CD4-positive, alpha-beta T cell treated with Interleukin-15 for 1 hour (primary cell): ENCODE measurements at regions not wholly inside any gene's neighbourhood (a gene's known extent, or its start where the extent isn't known, plus 50 kb on each side); places are given as distances from the start of the nearest gene placed in this dataset.
"Not testable (repeated sequence)": the region's sequence is repeated elsewhere in the genome, so short reads cannot be mapped to it uniquely, and the experiment has no call there.

Experiments
- DNase-seq: peaks from one replicate; pipeline ENCODE4 v3.0.0-alpha.2; 2020

DNA sequence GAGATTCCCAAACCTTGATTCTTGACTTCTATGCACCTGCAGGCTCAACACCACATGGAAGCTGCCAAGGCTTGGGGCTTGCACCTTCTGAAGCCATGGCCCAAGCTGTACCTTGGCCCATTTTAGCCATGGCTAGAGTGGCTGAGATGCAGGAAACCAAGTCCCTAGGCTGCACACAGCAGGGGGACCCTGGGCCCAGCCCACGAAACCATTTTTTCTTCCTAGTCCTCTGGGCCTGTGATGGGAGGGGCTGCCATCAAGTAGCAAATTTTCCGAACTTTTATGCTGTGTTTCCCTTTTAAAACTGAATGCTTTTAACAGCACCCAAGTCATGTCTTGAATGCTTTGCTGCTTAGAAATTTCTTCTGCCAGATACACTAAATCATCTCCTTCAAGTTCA, 253.9 kb upstream of the RPS23 start:
- not testable (repeated sequence) for DNase-seq

DNA sequence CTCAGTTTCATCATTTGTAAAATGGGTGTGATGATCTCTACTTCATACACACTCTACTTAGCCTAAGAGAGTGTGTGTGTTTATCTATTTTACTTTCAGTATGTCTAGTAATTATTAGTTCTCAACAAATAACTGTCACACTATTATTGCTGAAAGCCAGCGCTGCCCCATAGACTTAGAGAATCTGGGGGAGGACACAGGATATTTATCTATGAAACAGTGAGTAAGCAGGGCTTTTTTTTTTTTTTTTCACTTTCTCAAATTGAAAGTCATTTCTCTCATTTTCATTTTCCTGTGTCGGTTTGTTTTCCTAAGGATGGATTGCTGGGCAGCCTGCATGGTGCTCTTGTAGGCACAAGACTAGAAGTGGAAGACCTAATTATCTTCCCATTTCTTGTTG, 248.4 kb upstream of the RPS23 start:
- DNase-seq, result no peak

DNA sequence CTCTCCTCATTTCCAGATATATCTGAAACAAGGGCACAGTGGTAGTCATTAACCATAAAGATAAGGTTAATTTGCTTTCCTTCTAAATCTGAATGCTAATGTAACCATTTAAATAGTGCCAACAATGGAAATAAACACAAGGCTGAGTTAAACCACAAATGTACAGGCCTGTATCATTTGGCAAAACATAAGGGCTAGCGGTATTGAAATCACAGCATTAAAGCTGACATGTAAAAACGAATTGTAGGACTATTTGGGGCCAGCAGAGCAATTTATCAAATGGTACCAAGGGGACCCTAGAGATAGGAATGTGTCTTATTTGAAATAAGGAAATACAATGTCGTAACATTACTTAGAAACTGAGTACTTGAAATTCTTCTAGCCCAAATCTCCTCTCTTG, 247.5 kb upstream of the RPS23 start:
- DNase-seq, result no peak

DNA sequence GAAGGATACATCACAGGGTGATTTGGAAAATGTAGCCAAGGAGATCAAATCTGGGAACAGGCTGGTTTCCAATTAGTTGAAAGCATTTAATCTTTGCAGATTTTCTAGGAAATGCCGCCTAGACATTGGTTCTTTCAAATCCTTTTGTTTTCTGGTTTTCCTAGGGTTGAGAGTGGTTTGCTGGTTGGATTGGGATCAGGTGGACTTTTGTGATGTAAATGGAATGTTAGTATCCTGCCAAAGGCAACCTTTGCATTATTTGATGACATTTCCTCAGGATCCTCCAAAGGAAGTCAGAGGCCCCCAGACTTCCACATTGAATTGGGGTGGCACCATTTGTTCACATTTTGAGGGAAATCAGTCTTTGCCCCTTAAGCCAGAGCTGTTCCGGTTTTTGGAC, 245.5 kb upstream of the RPS23 start:
- DNase-seq, result no peak

DNA sequence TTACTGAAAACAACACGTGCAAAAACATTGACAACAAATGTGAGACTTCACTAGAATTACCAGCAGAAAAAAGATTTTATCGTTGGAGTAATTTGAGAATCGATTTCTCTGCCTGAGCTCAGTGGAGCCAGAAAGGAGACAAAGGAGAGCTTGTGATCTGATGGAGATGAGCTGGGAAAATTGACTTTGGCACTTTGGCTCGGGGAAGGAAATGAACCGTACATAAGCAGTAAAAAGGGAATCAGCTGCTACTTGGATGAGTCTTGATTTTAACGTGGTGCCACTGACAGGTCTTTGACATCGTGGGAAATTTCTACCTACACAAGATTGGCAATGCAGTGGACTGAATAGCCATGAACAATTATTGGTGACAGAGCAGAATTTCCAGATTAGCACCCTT, 244.7 kb upstream of the RPS23 start:
- DNase-seq, result no peak

DNA sequence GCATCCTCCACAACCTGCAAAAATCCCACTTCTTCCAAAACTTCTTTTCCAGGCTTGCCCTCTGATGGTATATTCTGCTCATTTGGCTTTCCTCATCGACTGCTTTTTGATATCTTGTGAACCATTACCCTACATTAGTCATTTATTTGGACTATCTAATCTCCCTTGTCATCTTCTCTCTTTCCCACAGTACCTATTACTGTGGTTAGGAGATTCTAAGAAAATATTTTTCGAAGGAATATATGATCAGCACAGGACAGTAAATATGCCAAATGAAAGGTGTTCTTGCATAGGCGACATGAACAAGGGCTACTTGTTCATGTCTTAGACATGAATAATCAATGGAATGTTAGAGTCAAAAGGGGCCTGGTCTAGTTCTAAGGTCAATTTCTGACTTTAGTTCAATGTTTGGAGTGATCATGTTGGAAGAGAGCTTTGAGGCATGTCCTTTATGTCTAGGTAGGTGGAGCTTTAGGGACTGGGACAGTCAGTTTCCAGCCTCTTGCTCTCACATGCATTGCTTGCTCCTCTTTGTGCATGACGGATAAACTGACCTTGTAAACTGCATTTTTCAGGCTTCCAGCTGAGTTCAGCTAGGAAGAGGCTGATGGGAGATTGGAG, 243.4 kb upstream of the RPS23 start:
- no peak for DNase-seq

DNA sequence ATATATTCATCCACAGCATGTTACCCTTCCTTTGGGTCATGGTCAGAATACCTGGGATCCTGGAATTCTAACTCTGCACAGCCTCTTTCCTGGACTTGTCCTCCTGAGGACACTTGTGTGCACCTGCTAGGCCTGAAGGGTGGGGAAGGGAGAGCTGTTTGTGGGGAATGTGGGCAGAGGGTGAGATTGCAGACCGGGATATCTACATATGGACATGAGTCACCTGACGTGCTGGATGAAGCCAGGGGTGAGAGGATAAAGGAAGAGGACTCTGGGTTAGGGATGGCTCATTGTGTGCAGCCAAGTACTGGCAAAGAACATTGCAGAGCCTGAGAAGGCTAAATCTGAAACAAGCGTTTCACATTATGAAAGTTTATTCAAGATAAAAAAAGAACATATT, 241.4 kb upstream of the RPS23 start:
- no peak for DNase-seq

DNA sequence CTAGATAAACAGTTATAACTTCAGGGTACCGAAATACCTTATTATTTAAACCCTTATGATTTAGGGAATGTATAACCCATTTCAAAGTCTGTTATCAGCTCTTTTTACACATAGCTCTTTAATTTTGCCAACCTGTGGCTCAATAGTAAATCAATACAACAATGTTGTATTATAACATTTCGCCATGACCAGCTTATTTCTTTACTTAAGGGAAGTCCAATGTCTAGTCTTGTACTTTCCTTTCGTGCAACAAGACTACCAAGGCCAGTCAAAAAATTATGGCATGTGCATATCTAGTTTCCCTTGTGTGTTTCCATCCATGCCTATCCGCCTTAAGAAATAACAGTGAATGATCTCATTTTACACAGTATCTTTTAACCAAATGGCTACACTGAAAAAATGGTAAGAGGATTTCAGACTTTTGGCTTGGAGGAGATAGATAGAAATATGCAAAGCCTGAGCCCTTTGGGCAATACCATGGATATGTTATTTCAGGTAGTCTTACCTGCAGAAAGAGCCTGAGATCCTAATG, 239.5 kb upstream of the RPS23 start:
- no peak for DNase-seq

DNA sequence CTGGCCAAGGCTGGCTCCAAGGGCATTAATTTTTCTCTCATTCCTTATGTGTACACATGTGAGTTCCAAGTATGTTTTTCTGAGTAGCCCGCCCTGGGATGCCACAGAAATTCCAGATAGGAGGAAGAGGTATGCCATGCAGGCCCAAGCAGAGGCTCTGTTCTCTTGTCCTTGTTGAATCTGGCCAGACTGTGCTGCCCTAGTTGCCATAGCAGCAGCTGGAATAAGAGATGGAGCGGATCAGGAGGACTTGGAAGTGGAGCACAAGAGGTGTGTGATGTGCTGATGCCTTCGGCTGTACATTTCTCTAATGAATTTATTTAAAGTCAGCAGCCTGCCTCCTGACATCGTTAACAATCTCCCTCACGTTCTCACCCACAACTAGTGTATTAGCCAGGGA, 235.6 kb upstream of the RPS23 start:
- no peak for DNase-seq

DNA sequence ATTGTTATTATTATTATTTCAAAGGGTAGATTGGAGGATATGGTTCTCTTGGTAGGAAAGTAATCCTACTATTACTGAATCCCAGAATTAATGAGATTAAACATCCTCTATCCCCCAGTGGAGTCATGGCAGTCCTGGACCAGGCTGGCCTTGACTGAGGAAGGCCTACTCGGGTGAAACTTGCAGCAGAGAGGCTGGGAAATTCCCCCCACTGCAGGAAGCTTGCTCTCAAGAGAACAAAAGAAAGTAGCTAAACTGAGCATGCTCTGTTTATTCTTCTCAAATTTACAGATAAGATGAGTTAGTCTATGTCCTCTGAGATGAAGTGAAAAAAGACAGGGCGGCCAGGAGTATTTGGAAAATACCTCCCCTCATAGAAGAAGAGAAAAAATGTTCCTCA, 233.9 kb upstream of the RPS23 start:
- no peak for DNase-seq

DNA sequence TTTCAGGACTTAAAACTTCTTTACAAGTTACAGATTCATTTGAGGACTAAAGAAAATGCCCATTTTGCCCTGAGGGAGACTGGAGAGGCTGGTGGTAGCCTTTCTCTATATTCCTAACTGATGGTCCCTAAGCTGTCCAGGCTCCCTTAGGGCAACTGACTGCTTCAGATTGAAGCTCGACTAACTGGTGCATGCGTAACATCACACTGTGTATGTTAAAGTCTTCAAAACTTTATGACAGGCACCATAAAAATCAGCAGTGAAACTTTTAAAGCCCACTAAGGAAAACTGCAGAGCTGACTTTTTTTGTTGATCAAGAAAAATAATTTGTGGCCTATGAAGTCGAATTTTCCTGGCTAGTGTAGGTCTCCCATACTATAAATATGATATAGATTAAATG, 233.0 kb upstream of the RPS23 start:
- no peak for DNase-seq

DNA sequence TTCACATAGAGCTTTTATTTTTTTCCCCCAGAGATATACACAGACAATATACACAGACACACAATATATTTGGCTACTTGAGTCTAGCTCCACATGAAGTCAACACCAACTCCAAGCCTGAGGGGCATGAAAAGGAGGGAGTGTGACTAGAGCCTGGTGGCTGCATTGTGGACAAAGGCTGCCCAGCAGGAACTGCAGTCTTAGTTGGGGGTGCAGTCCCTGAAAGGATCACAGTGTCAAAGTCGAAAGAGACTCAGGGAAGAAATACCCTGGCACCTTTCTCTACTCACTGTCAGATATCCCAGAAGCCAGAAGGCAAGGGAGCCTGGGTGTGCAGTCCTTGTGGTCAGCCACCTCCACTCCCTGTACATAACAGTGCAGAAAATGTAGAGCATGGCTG, 231.6 kb upstream of the RPS23 start:
- no peak for DNase-seq

DNA sequence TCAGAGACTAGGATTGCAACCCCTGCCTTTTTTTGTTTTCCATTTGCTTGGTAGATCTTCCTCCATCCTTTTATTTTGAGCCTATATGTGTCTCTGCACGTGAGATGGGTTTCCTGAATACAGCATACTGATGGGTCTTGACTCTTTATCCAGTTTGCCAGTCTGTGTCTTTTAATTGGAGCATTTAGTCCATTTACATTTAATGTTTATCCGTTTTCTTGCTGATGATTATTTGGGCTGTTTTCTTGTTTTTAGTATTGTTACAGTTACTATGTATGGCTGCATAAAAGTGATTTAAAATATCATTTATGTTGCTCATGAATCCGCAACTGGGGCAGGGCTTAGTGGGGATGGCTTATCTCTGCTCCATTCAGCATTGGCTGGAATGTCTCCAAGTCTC, 228.2 kb upstream of the RPS23 start:
- not testable (repeated sequence) for DNase-seq

DNA sequence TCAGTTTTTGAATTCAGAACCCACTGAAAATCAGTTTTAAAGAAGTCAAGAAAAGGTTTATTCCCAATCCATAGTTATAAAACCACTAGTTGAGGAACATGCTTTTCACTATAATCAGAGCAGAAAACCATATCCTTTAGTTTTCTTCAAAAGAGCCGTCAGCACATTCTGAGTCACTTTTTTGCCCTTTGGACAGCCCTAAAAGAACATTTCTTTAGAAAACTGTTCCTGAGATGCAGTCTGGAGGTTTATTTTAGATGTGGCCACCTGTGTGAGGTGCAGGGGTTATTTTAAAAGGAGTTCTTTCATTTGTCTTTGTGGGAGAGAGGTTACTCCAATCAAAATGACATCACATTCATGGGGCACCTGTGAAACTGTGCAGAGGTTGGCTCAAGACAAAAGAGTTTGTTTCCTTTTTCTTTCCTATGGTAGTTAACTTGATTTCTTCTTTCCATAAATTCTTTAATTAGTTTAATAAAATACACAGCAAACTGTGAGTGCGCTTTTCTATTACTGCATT, 221.6 kb upstream of the RPS23 start:
- no peak for DNase-seq

DNA sequence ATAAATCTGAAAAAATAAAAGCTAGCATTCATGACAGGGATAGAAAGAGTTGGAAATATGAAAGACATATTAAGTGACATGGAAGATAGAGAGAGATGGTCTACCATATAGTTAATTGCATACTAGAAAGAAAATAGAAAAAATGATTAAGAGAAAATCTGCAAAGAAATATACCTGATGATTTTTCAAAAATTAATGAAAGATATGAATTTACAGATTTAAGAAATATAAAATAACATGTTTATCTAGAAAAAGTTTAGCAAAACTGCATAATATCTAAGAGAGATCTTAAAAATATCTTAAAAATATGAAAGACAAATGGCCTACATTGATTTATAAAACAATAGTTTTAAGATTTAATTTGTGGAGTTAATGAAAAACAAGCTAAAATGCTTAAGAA, 219.1 kb upstream of the RPS23 start:
- no peak for DNase-seq

DNA sequence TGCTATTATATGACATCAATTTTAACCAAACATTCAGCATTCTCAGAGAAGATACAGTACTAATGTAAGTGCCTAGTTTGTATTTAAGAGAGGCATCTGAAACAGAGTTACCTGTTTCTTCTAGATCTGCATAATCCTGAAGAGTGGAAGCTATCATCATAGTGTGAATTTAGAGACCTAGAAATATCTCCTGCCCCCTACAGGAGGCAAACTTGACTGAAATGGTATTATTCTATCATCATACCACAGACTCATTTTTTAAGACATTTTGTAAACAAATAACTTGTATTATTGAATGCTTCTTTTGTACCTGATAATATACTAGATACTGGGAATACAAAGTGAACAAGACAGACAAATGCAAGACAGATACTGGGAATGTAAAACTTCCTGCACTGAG, 216.8 kb upstream of the RPS23 start:
- DNase-seq, result no peak

DNA sequence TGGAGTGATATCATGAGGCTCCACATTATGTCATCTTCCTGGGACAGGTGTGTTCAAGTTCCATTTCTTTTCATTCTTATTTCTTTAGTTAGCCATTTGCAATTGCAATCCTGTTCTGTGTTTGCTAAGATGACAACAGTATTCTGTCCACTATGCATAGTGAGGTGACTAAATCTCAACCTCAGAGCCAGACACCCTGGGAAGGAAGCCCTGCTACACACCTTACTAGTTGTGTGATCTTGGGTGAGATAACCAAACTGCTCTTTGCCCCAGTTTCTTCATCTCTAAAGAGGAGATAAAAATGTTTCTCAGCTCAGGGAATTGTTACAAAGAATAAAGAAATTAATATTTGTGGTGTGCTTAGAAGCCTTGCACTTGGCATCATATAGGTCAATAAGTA, 215.1 kb upstream of the RPS23 start:
- no peak for DNase-seq

DNA sequence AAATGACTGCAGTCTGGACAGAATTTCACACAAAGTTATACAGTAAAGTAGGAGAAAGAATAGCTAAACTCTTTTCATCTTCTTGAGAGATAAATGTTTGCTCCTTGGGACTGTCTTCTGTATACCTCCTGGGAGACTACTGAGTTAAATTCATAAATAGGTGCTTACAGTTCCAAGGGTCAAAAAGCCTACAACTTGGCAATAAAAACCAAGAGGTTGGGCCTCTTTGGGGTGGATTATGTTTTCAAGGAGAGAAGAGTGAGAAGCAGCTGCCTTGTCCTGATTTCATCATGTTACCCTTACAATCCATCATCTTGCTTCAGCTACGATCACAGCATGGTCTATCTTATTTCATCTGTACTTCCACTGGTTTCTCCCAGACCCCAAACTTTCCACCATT, 213.2 kb upstream of the RPS23 start:
- no peak for DNase-seq

DNA sequence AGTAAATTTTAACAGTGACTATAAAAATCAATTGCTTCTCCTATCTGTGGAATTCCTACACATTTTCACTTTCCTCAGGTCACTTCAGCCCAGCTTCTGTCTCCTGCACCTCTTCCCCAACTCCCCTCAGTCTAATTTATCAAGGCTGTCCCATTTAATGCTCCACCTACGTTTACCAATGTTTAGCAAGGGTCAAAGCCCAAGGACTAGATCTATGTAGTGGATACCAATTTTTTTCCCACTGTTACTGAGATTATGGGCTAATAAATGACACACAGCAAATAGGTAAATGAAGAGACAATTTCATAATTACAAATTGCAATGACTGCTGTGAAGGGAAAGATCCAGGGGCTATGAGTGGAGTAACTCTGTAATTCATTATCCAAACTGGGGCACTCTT, 211.5 kb upstream of the RPS23 start:
- no peak for DNase-seq

DNA sequence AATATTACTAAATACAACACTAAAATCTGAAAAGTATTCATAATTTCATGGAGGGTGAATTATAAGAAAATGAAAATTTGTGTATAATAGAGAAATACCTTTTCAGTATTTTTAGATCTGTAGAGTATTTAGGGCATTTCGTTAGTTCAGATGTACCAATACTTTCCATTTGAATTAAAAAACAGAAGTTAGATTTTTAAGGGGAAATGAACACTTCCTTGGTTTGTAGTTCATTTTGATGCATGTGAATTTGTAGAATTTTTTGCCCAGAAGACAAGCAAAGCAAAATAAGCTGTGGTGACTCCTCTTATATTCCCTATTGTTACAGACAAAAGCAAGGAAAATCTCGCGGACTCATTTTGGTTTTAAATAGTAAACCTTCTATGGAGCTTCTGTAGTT, 209.0 kb upstream of the RPS23 start:
- DNase-seq, result no peak

DNA sequence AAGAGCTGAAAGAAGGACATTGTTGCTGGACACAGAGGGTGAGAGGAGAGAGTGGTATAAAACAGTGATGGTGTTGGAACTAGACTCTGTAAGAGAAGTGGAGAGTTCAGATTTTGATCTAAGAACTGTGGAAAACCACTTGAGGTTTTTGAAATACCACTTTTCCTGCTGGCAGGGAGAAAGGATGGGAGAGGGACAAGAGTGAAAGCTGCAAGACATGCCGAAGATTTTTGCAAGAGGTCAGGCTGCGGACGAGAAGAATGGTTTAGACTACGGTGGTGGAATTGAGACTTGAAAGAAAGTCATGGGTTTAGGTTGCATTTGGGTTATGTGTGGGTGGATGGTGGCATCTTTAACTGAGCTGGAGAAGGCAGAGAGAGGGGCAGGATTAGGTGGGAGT, 202.2 kb upstream of the RPS23 start:
- no peak for DNase-seq

DNA sequence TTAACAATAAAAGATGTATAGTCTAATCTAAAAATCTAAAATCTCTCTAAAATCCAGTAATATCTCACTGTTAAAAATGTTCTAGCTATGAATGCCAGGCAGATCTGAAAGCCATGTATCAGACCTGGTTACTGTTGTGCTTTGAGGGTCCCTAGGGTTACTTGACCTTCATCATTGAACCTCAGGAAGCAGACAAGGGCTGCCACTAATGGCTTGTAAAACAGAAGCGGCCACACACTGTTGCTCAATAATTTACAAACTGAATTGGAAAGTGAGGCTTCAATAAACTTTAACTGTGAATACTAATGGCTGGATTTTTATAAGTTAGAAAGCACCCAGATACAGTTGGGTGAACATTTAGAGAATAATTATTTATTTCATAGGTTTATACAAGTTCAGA, 198.0 kb upstream of the RPS23 start:
- no peak for DNase-seq

DNA sequence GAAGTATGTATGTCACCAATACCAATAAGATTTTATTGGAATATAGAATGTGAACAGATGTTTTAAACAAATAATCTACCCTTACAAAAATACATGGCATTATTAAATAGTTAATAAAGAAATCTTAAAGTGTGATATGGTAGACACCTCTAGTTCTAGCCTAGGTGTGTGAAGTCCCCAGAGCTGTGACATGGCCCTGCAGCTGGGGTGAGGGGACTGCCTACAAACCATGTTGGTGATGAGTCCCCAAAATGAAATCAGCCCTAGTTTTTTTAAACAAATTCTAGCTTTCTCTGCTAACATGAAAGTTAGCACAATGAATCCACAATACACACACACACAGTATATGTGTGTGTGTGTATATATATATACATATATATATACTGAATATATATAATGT, 195.1 kb upstream of the RPS23 start:
- no peak for DNase-seq

DNA sequence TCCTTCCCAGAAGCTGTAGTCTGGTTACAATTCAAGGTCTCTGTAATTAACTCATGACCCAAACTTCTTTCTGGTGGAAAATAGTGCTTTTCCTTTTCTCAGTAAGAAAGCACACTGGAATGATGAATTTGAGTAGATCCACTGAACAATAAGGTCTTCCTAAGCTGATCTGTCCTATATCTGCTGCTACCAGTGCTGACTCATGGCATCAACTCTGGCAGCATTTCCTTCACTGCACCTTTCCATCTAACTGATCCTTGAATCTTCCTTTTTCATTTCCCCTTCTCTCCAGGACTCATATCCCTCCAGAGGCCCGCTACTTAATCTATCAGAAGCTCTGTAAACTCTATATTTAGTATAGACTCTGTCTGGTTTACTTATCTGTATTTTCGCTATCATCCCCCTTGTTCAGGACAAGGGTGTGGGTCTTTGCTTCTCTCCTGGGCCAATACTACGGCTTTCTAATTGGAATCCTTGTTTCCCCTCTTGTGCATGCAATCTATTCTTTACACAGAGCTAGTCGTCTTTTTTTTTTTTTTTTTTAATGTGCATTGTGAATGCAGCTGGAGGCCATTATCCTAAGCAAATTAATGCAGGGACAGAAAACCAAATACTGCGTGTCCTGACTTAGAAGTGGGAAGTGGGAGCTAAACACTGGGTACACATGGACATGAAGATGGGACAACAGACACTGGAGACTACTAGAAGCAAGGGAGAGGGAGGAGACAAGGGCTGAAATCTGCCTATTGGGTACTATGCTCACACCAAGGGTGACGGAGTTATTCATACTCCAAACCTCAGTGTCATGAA, 192.2 kb upstream of the RPS23 start:
- no peak for DNase-seq
